ENCODE measurements at regions not wholly inside any gene's neighbourhood (a gene's known extent, or its start where the extent isn't known, plus 50 kb on each side); places are given as distances from the start of the nearest gene placed in this dataset.

DNA sequence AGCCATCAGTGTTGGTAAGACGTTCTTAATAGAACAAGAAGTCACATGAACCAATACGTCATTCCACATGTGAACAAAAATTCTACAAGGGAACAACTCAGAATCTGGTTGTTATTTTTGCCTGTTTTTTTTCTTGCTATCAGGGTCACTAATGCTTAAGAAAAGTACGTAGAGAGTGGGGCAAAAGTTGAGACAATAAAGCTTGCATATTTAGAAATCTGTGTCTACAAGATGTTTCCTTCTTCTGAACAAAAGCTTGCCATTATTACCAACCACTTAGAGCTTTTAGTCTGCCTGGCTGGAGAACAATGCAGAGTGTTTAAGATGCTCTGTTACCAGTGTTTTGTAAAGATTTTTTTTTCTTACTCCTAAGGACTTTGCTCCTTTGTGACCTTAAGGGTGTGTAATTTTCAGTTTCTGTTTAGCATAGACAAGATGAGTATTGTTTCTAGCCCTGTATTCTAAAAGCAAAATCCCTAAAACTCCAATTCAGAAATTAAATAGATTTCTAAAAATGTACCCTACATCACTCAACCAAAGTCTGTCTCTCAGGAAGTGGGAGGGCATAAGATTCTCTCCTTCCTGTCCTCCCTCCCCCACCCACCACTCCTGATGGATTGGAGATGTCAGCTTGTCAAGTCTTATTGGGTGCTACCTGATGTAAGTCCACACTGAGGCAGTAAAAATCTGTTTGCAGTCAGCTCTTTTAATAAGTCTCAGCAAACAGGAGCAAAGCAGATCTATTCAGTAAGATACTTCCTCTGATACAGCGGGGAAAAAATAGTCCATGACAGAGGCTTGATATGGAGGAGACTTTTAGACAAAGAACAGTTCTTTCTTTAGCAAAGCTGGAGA is 267.6 kb downstream of the GRIN2B start:
- DNase-seq = no peak
- TF ChIP-seq POLR2A (IDR thresholded peaks at IDR 0.05; ENCODE audit: low read length) (no peak), GATA1 (IDR thresholded peaks at IDR 0.05; ENCODE audit: low read depth, low read length) (no peak)

DNA sequence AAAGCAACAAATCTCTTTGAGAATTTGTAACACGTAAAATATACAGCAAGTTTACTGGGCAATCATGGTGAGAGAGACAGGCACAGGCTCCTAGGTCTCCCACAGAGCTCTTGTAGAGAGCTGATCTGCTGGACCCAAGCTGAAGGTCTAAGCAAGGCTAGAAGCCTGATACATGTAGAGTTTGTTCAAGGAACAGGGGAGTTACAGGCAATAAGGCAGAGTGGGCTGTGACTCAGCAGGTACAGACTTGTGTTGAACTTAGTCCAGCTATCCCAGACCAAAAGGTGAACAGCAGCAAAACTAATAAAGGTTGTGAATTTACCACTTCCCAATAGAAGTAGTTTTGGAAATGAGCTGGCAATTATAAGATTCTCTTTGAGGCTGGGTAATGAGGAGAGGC is 273.6 kb downstream of the GRIN2B start:
- TF ChIP-seq GATA1 (IDR thresholded peaks at IDR 0.05; ENCODE audit: low read depth, low read length) = no peak
- no peak for TF ChIP-seq POLR2A (IDR thresholded peaks at IDR 0.05; ENCODE audit: low read length)
- DNase-seq = no peak

DNA sequence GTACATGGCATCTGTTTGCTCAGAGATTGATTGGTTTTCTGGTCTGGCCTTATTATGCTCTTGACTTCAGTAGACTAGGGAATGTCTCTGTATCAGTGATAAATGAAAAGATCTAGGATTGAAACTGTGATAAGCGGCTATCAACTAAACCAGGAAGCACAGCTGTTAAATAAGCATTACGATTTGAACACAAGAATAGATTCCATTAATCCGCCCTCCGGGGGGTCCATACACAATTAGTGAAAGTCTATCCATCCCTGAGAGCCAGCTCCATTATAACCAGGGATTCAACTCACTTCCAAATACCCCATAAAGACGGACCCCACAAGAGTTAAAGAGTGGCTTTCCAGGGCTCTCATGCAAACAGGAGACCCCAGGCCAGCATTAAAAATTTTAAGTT is 279.0 kb downstream of the GRIN2B start:
- DNase-seq = no peak
- TF ChIP-seq GATA1 (IDR thresholded peaks at IDR 0.05; ENCODE audit: low read depth, low read length) (no peak), POLR2A (IDR thresholded peaks at IDR 0.05; ENCODE audit: low read length) (no peak)

DNA sequence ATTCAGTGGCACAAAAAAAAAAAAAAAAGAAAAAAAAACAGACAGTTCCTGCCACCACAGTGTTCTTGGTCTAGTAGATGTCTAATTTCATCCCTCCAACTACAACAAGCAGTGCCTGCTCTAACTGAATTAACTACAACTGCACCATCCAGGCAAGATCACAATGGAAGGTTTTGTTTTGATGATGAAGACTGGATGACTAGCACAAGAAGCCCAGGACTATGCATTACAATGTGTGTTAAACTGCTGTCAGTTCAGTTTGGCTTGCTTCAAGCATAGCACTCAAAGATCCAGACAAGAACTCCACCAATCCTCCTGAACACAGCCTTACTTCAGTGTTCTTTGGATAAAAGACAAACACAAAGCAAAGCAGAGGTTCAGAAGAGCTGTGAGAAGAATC is 279.9 kb downstream of the GRIN2B start:
- TF ChIP-seq POLR2A (IDR thresholded peaks at IDR 0.05; ENCODE audit: low read length) (no peak), GATA1 (IDR thresholded peaks at IDR 0.05; ENCODE audit: low read depth, low read length) (no peak)
- DNase-seq = no peak

DNA sequence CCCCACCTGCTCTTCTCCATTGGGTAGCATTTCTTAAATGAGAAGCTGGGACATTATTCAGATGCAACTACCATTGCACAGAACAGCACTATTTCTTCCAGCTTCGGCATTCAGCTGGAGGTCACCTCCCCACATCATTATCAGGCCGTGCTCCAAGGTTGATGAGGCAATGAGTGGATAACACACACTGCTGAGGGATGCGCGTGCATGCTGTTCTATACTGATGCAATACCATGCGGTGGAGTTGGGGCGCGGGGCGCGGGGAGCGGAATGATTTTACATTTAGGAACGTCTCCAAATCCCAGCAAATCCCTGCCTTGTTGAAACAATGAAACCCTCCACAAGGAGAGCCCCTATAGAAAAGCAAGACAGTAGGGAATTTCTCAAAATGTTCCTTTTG is 283.4 kb downstream of the GRIN2B start:
- TF ChIP-seq GATA1 (IDR thresholded peaks at IDR 0.05; ENCODE audit: low read depth, low read length) (no peak), POLR2A (IDR thresholded peaks at IDR 0.05; ENCODE audit: low read length) (no peak)
- no peak for DNase-seq

DNA sequence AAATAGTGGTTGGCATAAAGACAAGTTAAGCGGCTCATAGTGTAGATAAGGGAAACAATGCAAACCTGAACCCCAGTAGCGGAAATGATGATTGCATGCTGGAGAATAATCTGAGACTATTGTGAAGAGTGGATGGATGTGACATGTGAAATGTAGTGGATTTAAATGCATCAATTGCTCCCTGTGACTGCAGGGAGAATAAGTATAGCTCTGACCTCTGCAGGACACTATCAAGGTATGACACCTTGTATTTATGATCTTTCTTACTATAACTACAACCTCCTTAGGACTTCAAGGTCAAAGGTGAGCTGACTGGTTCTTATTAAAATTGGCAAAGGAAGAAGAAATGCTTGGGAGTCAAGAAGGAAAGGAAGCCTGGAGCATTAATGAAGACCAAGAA is 285.6 kb downstream of the GRIN2B start:
- no peak for TF ChIP-seq POLR2A (IDR thresholded peaks at IDR 0.05; ENCODE audit: low read length)
- no peak for TF ChIP-seq GATA1 (IDR thresholded peaks at IDR 0.05; ENCODE audit: low read depth, low read length)
- DNase-seq = no peak

DNA sequence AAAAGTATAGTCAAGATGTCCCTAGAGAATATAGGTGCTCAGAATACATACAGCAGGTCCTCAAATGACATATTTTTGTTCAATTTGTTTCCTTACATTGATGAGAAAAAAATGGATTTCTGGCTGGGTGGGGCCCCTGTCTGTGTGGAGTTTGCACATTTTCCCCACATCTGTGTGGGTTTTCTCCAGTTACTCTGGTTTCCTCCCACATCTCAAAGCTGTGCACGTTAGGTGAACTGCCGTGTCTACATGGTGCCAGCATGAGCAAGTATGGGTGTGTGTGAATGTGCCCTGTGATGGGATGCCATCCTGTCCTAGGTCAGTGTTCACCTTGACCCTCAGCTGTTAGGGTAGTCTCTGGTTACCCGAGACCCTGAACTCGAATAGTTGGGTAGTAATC is 289.1 kb downstream of the GRIN2B start:
- TF ChIP-seq POLR2A (IDR thresholded peaks at IDR 0.05; ENCODE audit: low read length) (no peak), GATA1 (IDR thresholded peaks at IDR 0.05; ENCODE audit: low read depth, low read length) (no peak)
- DNase-seq = no peak

DNA sequence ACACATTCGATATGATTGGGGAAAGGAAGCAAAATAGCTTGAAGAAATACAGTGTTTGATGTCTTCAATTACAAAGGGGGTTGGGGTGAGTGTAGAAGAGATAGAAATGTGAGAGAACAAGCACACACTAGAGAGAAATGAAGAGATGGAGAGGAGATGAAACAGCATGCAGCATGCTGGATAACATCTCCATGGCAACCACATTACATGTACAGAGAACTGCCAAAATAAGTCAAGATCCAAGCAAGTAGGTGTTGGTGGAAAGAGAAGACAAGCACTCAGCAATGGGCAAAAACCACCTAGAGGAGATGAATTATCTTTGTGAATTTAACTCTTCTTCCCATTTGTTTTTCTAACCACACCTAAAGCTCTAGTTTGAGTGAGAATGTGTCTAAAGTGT is 289.8 kb downstream of the GRIN2B start:
- DNase-seq = no peak
- TF ChIP-seq POLR2A (IDR thresholded peaks at IDR 0.05; ENCODE audit: low read length) (no peak), GATA1 (IDR thresholded peaks at IDR 0.05; ENCODE audit: low read depth, low read length) (no peak)

DNA sequence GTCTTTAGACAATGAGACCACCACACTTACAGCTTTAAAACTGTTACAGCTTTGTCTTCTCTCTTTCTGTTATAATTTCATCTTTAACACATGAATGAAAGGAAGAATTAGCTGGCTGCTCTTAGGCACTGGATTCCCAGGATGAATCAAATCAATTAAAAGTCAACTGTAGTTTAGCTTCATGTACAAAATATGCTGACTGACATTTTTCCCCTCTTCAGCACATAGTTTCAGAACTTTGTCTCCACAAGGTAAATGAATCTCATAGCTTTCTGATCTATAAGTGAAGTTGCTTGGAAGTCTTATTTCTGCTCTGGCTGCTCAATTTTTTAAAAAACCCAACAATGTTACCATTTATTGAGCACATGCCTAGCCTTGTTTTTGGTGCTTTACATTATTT is 293.8 kb downstream of the GRIN2B start:
- no peak for DNase-seq
- no peak for TF ChIP-seq POLR2A (IDR thresholded peaks at IDR 0.05; ENCODE audit: low read length)
- TF ChIP-seq GATA1 (IDR thresholded peaks at IDR 0.05; ENCODE audit: low read depth, low read length) = no peak

DNA sequence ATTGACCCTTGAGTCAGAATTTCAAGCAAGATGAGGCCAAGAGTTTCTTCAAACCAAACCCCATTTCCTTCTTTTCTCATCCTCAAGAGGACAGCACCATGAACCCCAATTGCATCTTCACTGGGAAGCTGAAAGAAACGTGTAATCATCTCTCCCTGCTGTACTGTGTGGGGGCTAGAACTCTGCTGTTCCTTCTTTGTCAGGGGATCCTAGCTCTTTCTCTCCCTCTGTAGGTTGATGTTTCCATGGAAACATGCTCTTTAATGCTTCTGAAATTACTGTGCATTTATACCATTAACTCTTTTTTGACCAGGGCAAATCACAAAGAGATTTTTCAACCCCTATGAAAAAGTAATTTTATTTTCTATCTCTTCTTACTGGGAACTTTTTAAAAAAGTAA is 295.1 kb downstream of the GRIN2B start:
- no peak for DNase-seq
- no peak for TF ChIP-seq POLR2A (IDR thresholded peaks at IDR 0.05; ENCODE audit: low read length)
- no peak for TF ChIP-seq GATA1 (IDR thresholded peaks at IDR 0.05; ENCODE audit: low read depth, low read length)

DNA sequence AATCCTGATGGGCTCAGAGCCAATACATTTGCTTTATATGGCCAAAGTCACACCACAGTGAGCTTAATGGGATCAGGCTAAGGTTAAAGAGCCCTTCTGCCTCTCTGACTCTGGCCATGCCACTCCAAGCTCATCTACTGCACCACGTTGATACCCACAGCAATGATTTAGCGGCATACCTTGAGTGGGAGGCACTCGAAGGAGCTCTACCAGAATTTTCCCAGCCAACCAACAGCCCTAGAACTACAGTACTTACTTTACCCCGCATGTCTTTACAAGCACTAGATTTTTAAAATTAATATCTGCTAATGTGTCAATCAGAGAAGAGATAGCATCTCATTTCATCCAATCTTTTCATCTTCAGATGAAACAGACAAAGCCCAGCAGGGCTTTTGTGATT is 300.5 kb downstream of the GRIN2B start:
- no peak for DNase-seq
- no peak for TF ChIP-seq GATA1 (IDR thresholded peaks at IDR 0.05; ENCODE audit: low read depth, low read length)
- no peak for TF ChIP-seq POLR2A (IDR thresholded peaks at IDR 0.05; ENCODE audit: low read length)

DNA sequence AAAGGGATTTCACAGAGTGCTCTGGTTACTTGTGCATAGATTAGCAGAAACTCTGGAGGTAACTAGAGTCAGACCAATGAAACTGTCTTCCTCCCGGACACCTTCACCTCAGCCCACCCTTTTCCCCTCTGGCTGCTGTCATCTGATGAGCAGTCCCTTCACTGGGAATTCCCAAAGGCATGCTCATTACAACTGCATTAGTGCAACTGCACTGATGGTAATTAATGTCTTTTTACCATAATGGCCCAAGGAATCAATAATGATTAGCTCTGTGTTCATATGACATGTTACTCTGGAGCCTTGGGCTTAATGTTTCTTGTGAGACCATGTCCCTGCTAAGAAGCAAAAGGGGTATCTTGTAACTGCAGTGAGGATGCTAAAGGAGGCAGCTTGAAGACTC is 304.5 kb downstream of the GRIN2B start:
- no peak for DNase-seq
- no peak for TF ChIP-seq POLR2A (IDR thresholded peaks at IDR 0.05; ENCODE audit: low read length)
- TF ChIP-seq GATA1 (IDR thresholded peaks at IDR 0.05; ENCODE audit: low read depth, low read length) = no peak

DNA sequence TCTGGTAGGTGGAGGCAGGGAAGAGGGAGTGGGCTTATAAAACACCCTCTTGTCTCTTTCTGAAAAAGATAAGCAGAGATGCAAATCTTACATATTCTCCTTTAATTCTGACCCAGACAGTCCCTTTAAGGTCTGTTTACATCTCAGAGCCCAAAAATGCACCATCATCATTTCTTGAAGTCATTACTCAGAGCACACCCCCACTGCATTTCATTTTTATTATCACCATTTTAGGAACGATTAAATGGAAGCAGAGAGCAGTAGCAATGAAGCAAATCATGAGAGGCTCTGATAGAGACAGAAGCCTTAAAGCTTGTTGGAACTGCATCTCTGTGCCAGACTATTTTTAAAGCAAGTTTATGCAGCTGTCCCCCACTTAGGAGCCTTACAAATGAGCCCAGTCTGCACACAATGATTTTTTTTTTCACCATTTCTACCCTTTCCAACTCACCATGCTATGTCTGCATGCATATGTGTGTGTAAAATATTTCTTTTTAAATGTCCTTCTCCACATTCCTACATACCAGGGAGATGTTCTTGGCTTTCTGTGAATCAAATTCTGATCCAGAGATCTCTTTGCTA is 311.0 kb downstream of the GRIN2B start:
- no peak for DNase-seq
- TF ChIP-seq GATA1 (IDR thresholded peaks at IDR 0.05; ENCODE audit: low read depth, low read length) (no peak), POLR2A (IDR thresholded peaks at IDR 0.05; ENCODE audit: low read length) (no peak)

DNA sequence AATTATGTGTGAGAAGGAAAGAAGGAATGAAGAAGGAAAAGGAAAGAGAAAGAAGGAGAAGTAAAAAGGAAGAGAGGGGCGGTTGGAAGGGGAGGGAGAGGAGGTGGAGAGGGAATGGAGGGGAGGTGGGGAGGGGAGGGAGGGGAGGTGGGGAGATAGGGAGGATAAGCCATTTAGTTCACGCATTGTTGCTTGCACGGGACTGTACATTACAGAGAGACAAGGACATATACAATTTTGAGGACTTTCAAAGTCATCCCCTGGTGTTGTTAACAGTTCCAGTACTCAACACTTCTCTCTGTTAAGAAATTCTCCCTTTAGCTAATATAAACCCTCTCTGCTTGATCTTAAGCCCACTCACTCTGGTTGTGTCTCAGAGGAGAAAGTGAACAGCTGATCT is 312.5 kb downstream of the GRIN2B start:
- DNase-seq = no peak
- no peak for TF ChIP-seq GATA1 (IDR thresholded peaks at IDR 0.05; ENCODE audit: low read depth, low read length)
- no peak for TF ChIP-seq POLR2A (IDR thresholded peaks at IDR 0.05; ENCODE audit: low read length)

DNA sequence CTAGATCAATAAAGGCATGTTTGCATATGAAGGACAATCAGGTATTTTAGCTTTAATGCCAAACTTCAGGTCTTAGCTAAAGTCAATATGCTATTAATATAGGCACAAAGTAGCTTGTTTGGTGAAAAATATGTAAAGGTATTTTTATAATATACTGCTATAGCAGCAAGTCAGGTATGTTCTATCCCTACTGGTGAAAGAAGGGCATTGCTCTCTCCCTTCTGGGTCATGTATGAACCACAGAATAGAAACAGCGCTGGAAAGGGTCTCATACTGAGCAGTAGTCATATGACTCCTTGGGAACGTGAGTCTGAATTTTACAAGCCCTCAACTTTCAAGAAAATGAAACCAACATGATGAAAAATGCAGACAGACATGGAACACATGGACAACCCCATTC is 314.6 kb downstream of the GRIN2B start:
- TF ChIP-seq POLR2A (IDR thresholded peaks at IDR 0.05; ENCODE audit: low read length) (no peak), GATA1 (IDR thresholded peaks at IDR 0.05; ENCODE audit: low read depth, low read length) (no peak)

More for the DNA sequence above, 314.6 kb downstream of the GRIN2B start:
- no peak for DNase-seq

Data from erythroblast (primary cell).